ENCODE measurements at regions not wholly inside any gene's neighbourhood (a gene's known extent, or its start where the extent isn't known, plus 50 kb on each side); places are given as distances from the start of the nearest gene placed in this dataset.

GRCh38 chr15:98543237-98543636 is 105.1 kb upstream of the IGF1R start:
- Mint-ChIP-seq H3K27ac (no peak overlapping the region), H3K36me3 (peaks cover 0 to 2% (median 0%) of the 10 kb centered on the region in 5 donors), H3K4me1 (peaks cover 6 to 16% (median 14%) of the 10 kb centered on the region in 7 donors), H3K27me3 (peaks cover 27 to 49% (median 32%) of the 10 kb centered on the region in 5 donors), H3K4me3 (no peak overlapping the region), H3K9me3 (peaks cover 0 to 2% (median 0%) of the 10 kb centered on the region in 11 donors)
- H3K4me3 ChIP-seq (ENCODE audit: low read length) = no peak overlapping the region
- intact Hi-C loops (cut with micrococcal nuclease) = no loop called here
- ChIA-PET POLR2A (no interaction called here), CTCF (interaction anchor here (0.6 kb wide), 1 partner anchor 116 kb away, joined by 3 read pairs; no protein-coding TSS in a partner anchor)
- DNase-seq = no peak
- no peaks in the 10 kb centered on the region for H3K4me1 ChIP-seq (ENCODE audit: control insufficient read depth in 2 of 2, insufficient read depth in 2 of 2, low read length in 2 of 2)
- no peaks in the 10 kb centered on the region for H3K9me3 ChIP-seq (ENCODE audit: control insufficient read depth in 2 of 3, low read length in 3 of 3)
- H3K27me3 ChIP-seq (ENCODE audit: control insufficient read depth in 2 of 2, insufficient read depth in 2 of 2, low read length in 2 of 2) = no peaks in the 10 kb centered on the region
- H3K36me3 ChIP-seq (ENCODE audit: control insufficient read depth in 2 of 3, insufficient read depth in 3 of 3, low read length in 3 of 3) = no peaks in the 10 kb centered on the region
- H3K27ac ChIP-seq (ENCODE audit: low read depth, low read length) = no peak overlapping the region
- ATAC-seq = no peak

- peaks cover 0 to 8% (median 3%) of the 10 kb centered on the region in 11 donors for H3K9me3 Mint-ChIP-seq
- no peak for ATAC-seq
- ChIA-PET POLR2A (no interaction called here), CTCF (no interaction called here)
- Histone ChIP-seq H3K27me3 (ENCODE audit: control insufficient read depth in 2 of 2, insufficient read depth in 2 of 2, low read length in 2 of 2) (no peaks in the 10 kb centered on the region), H3K4me3 (ENCODE audit: low read length) (no peak overlapping the region), H3K36me3 (ENCODE audit: control insufficient read depth in 2 of 3, insufficient read depth in 3 of 3, low read length in 3 of 3) (no peaks in the 10 kb centered on the region), H3K4me1 (ENCODE audit: control insufficient read depth in 2 of 2, insufficient read depth in 2 of 2, low read length in 2 of 2) (no peaks in the 10 kb centered on the region), H3K9me3 (ENCODE audit: control insufficient read depth in 2 of 3, low read length in 3 of 3) (no peaks in the 10 kb centered on the region), H3K27ac (ENCODE audit: low read depth, low read length) (no peak overlapping the region)
- H3K27me3 Mint-ChIP-seq = peaks cover 30 to 58% (median 39%) of the 10 kb centered on the region in 5 donors
- H3K4me3 Mint-ChIP-seq = no peak overlapping the region
- no peak for DNase-seq
- H3K27ac Mint-ChIP-seq = no peak overlapping the region
- H3K36me3 Mint-ChIP-seq = peaks cover 0 to 7% (median 0%) of the 10 kb centered on the region in 5 donors
- intact Hi-C loops (cut with micrococcal nuclease) = no loop called here
- H3K4me1 Mint-ChIP-seq = peaks cover 15 to 26% (median 22%) of the 10 kb centered on the region in 7 donors
These were observed 102.0 kb upstream of the IGF1R start for GRCh38 chr15:98546329-98546728.

GRCh38 chr15:98547275-98547674 is 101.1 kb upstream of the IGF1R start:
- Histone ChIP-seq H3K27ac (ENCODE audit: low read depth, low read length) (no peak overlapping the region), H3K4me3 (ENCODE audit: low read length) (no peak overlapping the region), H3K27me3 (ENCODE audit: control insufficient read depth in 2 of 2, insufficient read depth in 2 of 2, low read length in 2 of 2) (no peaks in the 10 kb centered on the region), H3K9me3 (ENCODE audit: control insufficient read depth in 2 of 3, low read length in 3 of 3) (no peaks in the 10 kb centered on the region), H3K4me1 (ENCODE audit: control insufficient read depth in 2 of 2, insufficient read depth in 2 of 2, low read length in 2 of 2) (no peaks in the 10 kb centered on the region), H3K36me3 (ENCODE audit: control insufficient read depth in 2 of 3, insufficient read depth in 3 of 3, low read length in 3 of 3) (no peaks in the 10 kb centered on the region)
- Mint-ChIP-seq H3K36me3 (peaks cover 0 to 7% (median 0%) of the 10 kb centered on the region in 5 donors), H3K27me3 (peaks cover 27 to 55% (median 39%) of the 10 kb centered on the region in 5 donors), H3K27ac (peak overlapping the region in 1 of 9 donors; percentile 84), H3K9me3 (peaks cover 0 to 8% (median 3%) of the 10 kb centered on the region in 11 donors), H3K4me1 (peaks cover 15 to 26% (median 22%) of the 10 kb centered on the region in 7 donors), H3K4me3 (peak overlapping the region in 9 of 10 donors; percentile 86 to 94 (median 89))
- intact Hi-C loops (cut with micrococcal nuclease) = no loop called here
- no peak for DNase-seq
- CTCF ChIA-PET = no interaction called here
- no peak for ATAC-seq
- POLR2A ChIA-PET = interaction anchor here (2.0 kb wide), 1 partner anchor 99 kb away, joined by 5 read pairs; no protein-coding TSS in a partner anchor

GRCh38 chr15:98547741-98548138 is 100.6 kb upstream of the IGF1R start:
- peak; percentile 51 for ATAC-seq
- peaks cover 15 to 26% (median 22%) of the 10 kb centered on the region in 7 donors for H3K4me1 Mint-ChIP-seq

GRCh38 chr15:98548139-98548971 is 100.0 kb upstream of the IGF1R start:
- ATAC-seq (peak; percentile 74), DNase-seq (peak in 8 of 9 donors; percentile 9 to 55 (median 20))
- Histone ChIP-seq H3K4me3 (ENCODE audit: low read length) (peak overlapping the region; percentile 59), H3K36me3 (ENCODE audit: control insufficient read depth in 2 of 3, insufficient read depth in 3 of 3, low read length in 3 of 3) (no peaks in the 10 kb centered on the region), H3K9me3 (ENCODE audit: control insufficient read depth in 2 of 3, low read length in 3 of 3) (no peaks in the 10 kb centered on the region), H3K27ac (ENCODE audit: low read depth, low read length) (no peak overlapping the region), H3K27me3 (ENCODE audit: control insufficient read depth in 2 of 2, insufficient read depth in 2 of 2, low read length in 2 of 2) (no peaks in the 10 kb centered on the region), H3K4me1 (ENCODE audit: control insufficient read depth in 2 of 2, insufficient read depth in 2 of 2, low read length in 2 of 2) (no peaks in the 10 kb centered on the region)
- intact Hi-C loops (cut with micrococcal nuclease) = loop anchor here in 1 of 2 donors (1.0 kb wide), 1 partner anchor 29 kb away; no protein-coding TSS in a partner anchor
- POLR2A ChIA-PET = interaction anchor here (2.0 kb wide), 1 partner anchor 98 kb away, joined by 5 read pairs; no protein-coding TSS in a partner anchor
- Mint-ChIP-seq H3K9me3 (peaks cover 0 to 8% (median 3%) of the 10 kb centered on the region in 11 donors), H3K4me1 (peaks cover 15 to 26% (median 22%) of the 10 kb centered on the region in 7 donors), H3K36me3 (peaks cover 0 to 7% (median 0%) of the 10 kb centered on the region in 5 donors), H3K27me3 (peaks cover 23 to 50% (median 39%) of the 10 kb centered on the region in 5 donors), H3K4me3 (peak overlapping the region; percentile 86 to 94 (median 90)), H3K27ac (peak overlapping the region in 5 of 9 donors; percentile 23 to 87 (median 72))
- CTCF ChIA-PET = no interaction called here

More at GRCh38 chr15:98547741-98548138, 100.6 kb upstream of the IGF1R start:
- Mint-ChIP-seq H3K36me3 (peaks cover 0 to 7% (median 0%) of the 10 kb centered on the region in 5 donors), H3K27me3 (peaks cover 25 to 55% (median 39%) of the 10 kb centered on the region in 5 donors), H3K4me3 (peak overlapping the region; percentile 86 to 94 (median 90)), H3K27ac (peak overlapping the region in 5 of 9 donors; percentile 23 to 87 (median 72)), H3K9me3 (peaks cover 0 to 8% (median 3%) of the 10 kb centered on the region in 11 donors)
- intact Hi-C loops (cut with micrococcal nuclease) = loop anchor here in 1 of 2 donors (1.0 kb wide), 1 partner anchor 28 kb away; no protein-coding TSS in a partner anchor
- CTCF ChIA-PET = no interaction called here
- Histone ChIP-seq H3K27ac (ENCODE audit: low read depth, low read length) (no peak overlapping the region), H3K4me3 (ENCODE audit: low read length) (peak overlapping the region; percentile 59), H3K4me1 (ENCODE audit: control insufficient read depth in 2 of 2, insufficient read depth in 2 of 2, low read length in 2 of 2) (no peaks in the 10 kb centered on the region), H3K9me3 (ENCODE audit: control insufficient read depth in 2 of 3, low read length in 3 of 3) (no peaks in the 10 kb centered on the region), H3K27me3 (ENCODE audit: control insufficient read depth in 2 of 2, insufficient read depth in 2 of 2, low read length in 2 of 2) (no peaks in the 10 kb centered on the region), H3K36me3 (ENCODE audit: control insufficient read depth in 2 of 3, insufficient read depth in 3 of 3, low read length in 3 of 3) (no peaks in the 10 kb centered on the region)
- peak in 1 of 9 donors; percentile 3 for DNase-seq
- POLR2A ChIA-PET = interaction anchor here (2.0 kb wide), 1 partner anchor 99 kb away, joined by 5 read pairs; no protein-coding TSS in a partner anchor

- H3K4me1 Mint-ChIP-seq = peaks cover 15 to 26% (median 22%) of the 10 kb centered on the region in 7 donors
- H3K27ac Mint-ChIP-seq = peak overlapping the region in 3 of 9 donors; percentile 46 to 87 (median 84)
- Histone ChIP-seq H3K4me1 (ENCODE audit: control insufficient read depth in 2 of 2, insufficient read depth in 2 of 2, low read length in 2 of 2) (no peaks in the 10 kb centered on the region), H3K27ac (ENCODE audit: low read depth, low read length) (no peak overlapping the region), H3K27me3 (ENCODE audit: control insufficient read depth in 2 of 2, insufficient read depth in 2 of 2, low read length in 2 of 2) (no peaks in the 10 kb centered on the region), H3K9me3 (ENCODE audit: control insufficient read depth in 2 of 3, low read length in 3 of 3) (no peaks in the 10 kb centered on the region), H3K4me3 (ENCODE audit: low read length) (no peak overlapping the region), H3K36me3 (ENCODE audit: control insufficient read depth in 2 of 3, insufficient read depth in 3 of 3, low read length in 3 of 3) (no peaks in the 10 kb centered on the region)
- H3K9me3 Mint-ChIP-seq = peaks cover 0 to 8% (median 3%) of the 10 kb centered on the region in 11 donors
- ATAC-seq (no peak), DNase-seq (no peak)
- ChIA-PET CTCF (no interaction called here), POLR2A (no interaction called here)
- peaks cover 23 to 47% (median 39%) of the 10 kb centered on the region in 5 donors for H3K27me3 Mint-ChIP-seq
- H3K36me3 Mint-ChIP-seq = peaks cover 0 to 7% (median 0%) of the 10 kb centered on the region in 5 donors
- intact Hi-C loops (cut with micrococcal nuclease) = no loop called here
- peak overlapping the region; percentile 86 to 94 (median 90) for H3K4me3 Mint-ChIP-seq
These were observed 99.3 kb upstream of the IGF1R start for GRCh38 chr15:98549003-98549402.
